ENCODE measurements at regions not wholly inside any gene's neighbourhood (a gene's known extent, or its start where the extent isn't known, plus 50 kb on each side); places are given as distances from the start of the nearest gene placed in this dataset.
A peak's percentile ranks its signal among the peaks of the same experiment; 100 is the strongest.

DNA sequence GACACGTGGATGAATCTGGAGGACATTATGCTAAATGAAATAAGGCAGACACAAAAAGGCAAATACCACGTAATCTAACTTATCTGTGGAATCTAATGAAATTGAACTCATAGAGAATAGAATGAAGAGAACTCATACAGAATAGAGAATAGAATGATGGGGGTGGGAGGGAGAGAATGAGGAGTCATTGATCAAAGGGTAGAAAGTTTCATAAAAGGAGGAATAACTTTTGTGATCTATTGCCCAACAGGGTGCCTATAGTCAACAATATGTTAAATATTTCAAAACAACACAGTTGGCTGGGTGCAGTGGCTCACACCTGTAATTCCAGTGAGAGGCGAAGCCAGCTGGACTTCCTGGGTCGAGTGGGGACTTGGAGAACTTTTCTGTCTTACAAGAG is 54.9 kb upstream of the ZNF169 start:
- H3K79me2 ChIP-seq (ENCODE audit: control insufficient read depth, insufficient read depth, low read length), result no peaks in the 10 kb centered on the region
- H3K9ac ChIP-seq (replicated peaks; ENCODE audit: extremely low read depth, insufficient read depth, low read length), result no peak overlapping the region
- intact Hi-C loops (cut with micrococcal nuclease) (no loop called here), dilution Hi-C loops (cut with MboI; ENCODE audit: extremely low pct_ligation_motif_present, low sequenced_read_pairs) (no loop called here)
- no peaks in the 10 kb centered on the region for H3K9me1 ChIP-seq (replicated peaks; ENCODE audit: control insufficient read depth, extremely low read depth, insufficient read depth, low read length)
- H3K27me3 ChIP-seq (ENCODE audit: control insufficient read depth in 2 of 2, insufficient read depth in 2 of 2, low read length in 2 of 2), result no peaks in the 10 kb centered on the region
- TF ChIP-seq, protein P1, sequence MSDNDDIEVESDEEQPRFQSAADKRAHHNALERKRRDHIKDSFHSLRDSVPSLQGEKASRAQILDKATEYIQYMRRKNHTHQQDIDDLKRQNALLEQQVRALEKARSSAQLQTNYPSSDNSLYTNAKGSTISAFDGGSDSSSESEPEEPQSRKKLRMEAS (IDR thresholded peaks at IDR 0.05; ENCODE audit: insufficient read depth, insufficient read length), result no peak
- no peak for TF ChIP-seq POLR2AphosphoS5 (IDR thresholded peaks at IDR 0.05; ENCODE audit: insufficient read depth, low read depth, low read length)
- no peak for TF ChIP-seq GATA2 (IDR thresholded peaks at IDR 0.05; ENCODE audit: insufficient read depth, insufficient read length, low read depth, low read length)
- TF ChIP-seq POLR2A (IDR thresholded peaks at IDR 0.05; ENCODE audit: low read depth, low read length), result no peak
- no peak for TF ChIP-seq JUN (IDR thresholded peaks at IDR 0.05; ENCODE audit: borderline replicate concordance, insufficient read depth, insufficient read length, low read depth)
- CTCF ChIA-PET, result interaction anchor here (0.7 to 0.8 kb wide), 2 partner anchors 25 to 119 kb away, joined by 3 read pairs; no protein-coding TSS in a partner anchor
- DNase-seq (ENCODE audit: low read depth, low spot score), result no peak
- H3K27ac ChIP-seq (ENCODE audit: insufficient read depth, low read depth, low read length), result no peak overlapping the region
- H3K36me3 ChIP-seq (ENCODE audit: control insufficient read depth in 2 of 2, extremely low read depth in 1 of 2, insufficient read depth in 2 of 2, low read length in 2 of 2), result no peaks in the 10 kb centered on the region
- no peaks in the 10 kb centered on the region for H3K4me1 ChIP-seq (ENCODE audit: control insufficient read depth, extremely low read depth, insufficient read depth, low read length)
- no TSS peak for BruUV-seq (replicated peaks)
- no peak for FAIRE-seq
- POLR2A ChIA-PET, result no interaction called here
- H4K20me1 ChIP-seq (replicated peaks; ENCODE audit: control insufficient read depth, extremely low read depth, insufficient read depth, low read length), result no peaks in the 10 kb centered on the region
- no peak overlapping the region for H2AFZ ChIP-seq (ENCODE audit: low read depth, low read length)
- H3K4me3 ChIP-seq (replicated peaks in 1 of 3; ENCODE audit: insufficient read depth in 1 of 3, low read depth in 1 of 3, low read length in 3 of 3), result no peak overlapping the region
- H3K4me2 ChIP-seq (ENCODE audit: insufficient read depth, low read length), result no peak overlapping the region
- no peaks in the 10 kb centered on the region for H3K9me3 ChIP-seq (replicated peaks; ENCODE audit: control insufficient read depth, insufficient read depth, low read length)

DNA sequence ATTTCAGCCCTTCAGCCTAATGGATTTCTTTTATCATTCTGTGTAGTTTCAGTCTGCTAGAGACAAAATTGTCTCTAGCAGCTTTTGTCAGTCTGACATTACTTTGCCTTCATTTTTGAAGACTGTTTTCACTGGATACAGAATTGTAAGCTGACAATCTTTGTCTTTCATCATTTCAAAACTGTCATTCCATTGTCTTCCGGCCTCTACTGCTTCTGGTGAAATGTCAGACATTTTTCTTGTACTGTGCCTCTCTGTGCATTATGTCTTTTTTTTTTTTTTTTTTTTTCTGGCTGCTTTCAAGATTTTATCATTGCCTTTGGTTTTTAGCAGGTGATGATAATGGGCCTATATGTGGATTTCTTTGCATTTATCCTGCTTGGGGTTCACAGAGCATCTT is 51.3 kb upstream of the ZNF169 start:
- FAIRE-seq (peak; percentile 35), DNase-seq (ENCODE audit: low read depth, low spot score) (no peak)
- TF ChIP-seq POLR2A (IDR thresholded peaks at IDR 0.05; ENCODE audit: low read depth, low read length) (no peak), JUN (IDR thresholded peaks at IDR 0.05; ENCODE audit: borderline replicate concordance, insufficient read depth, insufficient read length, low read depth) (no peak)
- TF ChIP-seq, protein P1 (IDR thresholded peaks at IDR 0.05; ENCODE audit: insufficient read depth, insufficient read length), result no peak
- dilution Hi-C loops (cut with MboI; ENCODE audit: extremely low pct_ligation_motif_present, low sequenced_read_pairs) (no loop called here), intact Hi-C loops (cut with micrococcal nuclease) (no loop called here)
- no peaks in the 10 kb centered on the region for H3K79me2 ChIP-seq (ENCODE audit: control insufficient read depth, insufficient read depth, low read length)
- no peaks in the 10 kb centered on the region for H4K20me1 ChIP-seq (replicated peaks; ENCODE audit: control insufficient read depth, extremely low read depth, insufficient read depth, low read length)
- POLR2A ChIA-PET, result no interaction called here
- no peaks in the 10 kb centered on the region for H3K27me3 ChIP-seq (ENCODE audit: control insufficient read depth in 2 of 2, insufficient read depth in 2 of 2, low read length in 2 of 2)
- no peak overlapping the region for H3K4me3 ChIP-seq (replicated peaks in 1 of 3; ENCODE audit: insufficient read depth in 1 of 3, low read depth in 1 of 3, low read length in 3 of 3)
- no TSS peak for BruUV-seq (replicated peaks)
- CTCF ChIA-PET, result no interaction called here
- H2AFZ ChIP-seq (ENCODE audit: low read depth, low read length), result no peak overlapping the region
- no peaks in the 10 kb centered on the region for H3K4me1 ChIP-seq (ENCODE audit: control insufficient read depth, extremely low read depth, insufficient read depth, low read length)
- no peak overlapping the region for H3K9ac ChIP-seq (replicated peaks; ENCODE audit: extremely low read depth, insufficient read depth, low read length)
- no peaks in the 10 kb centered on the region for H3K9me3 ChIP-seq (replicated peaks; ENCODE audit: control insufficient read depth, insufficient read depth, low read length)
- H3K27ac ChIP-seq (ENCODE audit: insufficient read depth, low read depth, low read length), result no peak overlapping the region
- no peaks in the 10 kb centered on the region for H3K36me3 ChIP-seq (ENCODE audit: control insufficient read depth in 2 of 2, extremely low read depth in 1 of 2, insufficient read depth in 2 of 2, low read length in 2 of 2)
- no peak overlapping the region for H3K4me2 ChIP-seq (ENCODE audit: insufficient read depth, low read length)
- H3K9me1 ChIP-seq (replicated peaks; ENCODE audit: control insufficient read depth, extremely low read depth, insufficient read depth, low read length), result no peaks in the 10 kb centered on the region

MicroRNAs encoded in the stretch of these regions (microRNA counts, 767-probe panel; counts per million panel counts)
- microRNA hsa-let-7d-5p (16,510 counts per million, percentile 98 among the panel's probes with 10 or more counts), microRNA hsa-let-7f-5p (723 counts per million, percentile 96 among the panel's probes with 10 or more counts)

Small RNAs in the stretch of these regions (microRNA-seq; reads per million reads assigned to microRNA genes)
- gene MIRLET7A1 (ENCODE audit: borderline number of aligned reads, borderline replicate concordance) (151 reads per million, percentile 60 among the genes with 10 or more reads in this experiment), gene MIRLET7D (ENCODE audit: borderline number of aligned reads, borderline replicate concordance) (5,088 reads per million, percentile 94 among the genes with 10 or more reads in this experiment), gene MIRLET7F1 (ENCODE audit: borderline number of aligned reads, borderline replicate concordance) (92.9 reads per million, percentile 55 among the genes with 10 or more reads in this experiment)

Small RNAs in the stretch of these regions (small RNA-seq; reads per million reads assigned to genes)
- gene MIRLET7A1 (ENCODE audit: insufficient read depth, insufficient read length, low read depth, low replicate concordance) (19.3 reads per million, percentile 78 among the genes with 10 or more reads in this experiment), gene MIRLET7D (ENCODE audit: insufficient read depth, insufficient read length, low read depth, low replicate concordance) (202 reads per million, percentile 99 among the genes with 10 or more reads in this experiment), gene MIRLET7F1 (ENCODE audit: insufficient read depth, insufficient read length, low read depth, low replicate concordance) (147 reads per million, percentile 98 among the genes with 10 or more reads in this experiment)
